ENCODE measurements at regions not wholly inside any gene's neighbourhood (a gene's known extent, or its start where the extent isn't known, plus 50 kb on each side); places are given as distances from the start of the nearest gene placed in this dataset.

DNA sequence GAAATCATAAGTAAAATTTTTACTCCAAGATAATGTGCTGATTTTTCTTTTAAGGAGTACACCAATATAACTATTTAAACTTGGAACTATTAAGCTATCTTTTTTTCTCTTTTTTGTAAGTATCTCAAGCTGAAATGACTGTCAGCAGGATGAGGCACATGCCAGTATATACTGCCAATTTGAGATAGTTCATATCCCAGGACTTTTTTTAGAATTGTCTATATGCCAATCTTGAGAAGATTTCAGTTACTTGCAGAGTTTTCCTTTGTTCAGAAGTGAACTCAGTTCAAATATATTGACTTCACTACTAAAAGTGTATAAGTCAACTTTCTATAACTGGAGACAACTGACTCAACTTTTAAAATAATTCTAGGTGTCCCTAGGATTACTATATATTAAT is 181.7 kb upstream of the ZNF717 start:
- TF ChIP-seq FOXP2 (optimal IDR thresholded peaks at IDR 0.05; ENCODE audit: borderline replicate concordance, extremely low read depth, extremely low read length, insufficient read depth) (no peak), POLR2AphosphoS5 (IDR thresholded peaks at IDR 0.05; ENCODE audit: low read depth, low read length) (no peak), REST (IDR thresholded peaks at IDR 0.05; ENCODE audit: insufficient read depth in 1 of 2, low read depth in 2 of 2, low read length in 2 of 2) (no peak), SIN3A (IDR thresholded peaks at IDR 0.05; ENCODE audit: borderline replicate concordance, insufficient read depth, low read length) (no peak), TAF1 (IDR thresholded peaks at IDR 0.05; ENCODE audit: borderline replicate concordance, insufficient read depth, low read length) (no peak)

DNA sequence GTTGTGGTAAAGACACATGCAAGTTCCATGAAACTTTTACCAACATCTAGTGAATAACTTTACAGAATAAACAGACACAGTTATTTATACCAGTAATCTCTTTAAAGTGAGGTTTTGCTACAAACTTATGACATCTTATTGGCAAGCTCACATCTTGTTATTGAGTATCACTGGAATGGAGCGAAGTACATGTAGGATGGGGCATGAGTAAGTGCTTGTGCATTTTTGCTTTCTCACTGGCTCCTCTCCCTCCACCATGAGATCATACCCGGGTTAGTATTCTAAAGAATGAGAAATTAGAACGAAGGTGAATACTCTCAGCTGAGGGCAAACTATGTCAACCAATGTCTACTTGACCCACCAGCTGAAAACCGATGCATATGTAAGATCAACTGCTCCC is 193.3 kb upstream of the ZNF717 start:
- TF ChIP-seq POLR2AphosphoS5 (IDR thresholded peaks at IDR 0.05; ENCODE audit: low read depth, low read length): no peak
- no peak for TF ChIP-seq TAF1 (IDR thresholded peaks at IDR 0.05; ENCODE audit: borderline replicate concordance, insufficient read depth, low read length)
- no peak for TF ChIP-seq SIN3A (IDR thresholded peaks at IDR 0.05; ENCODE audit: borderline replicate concordance, insufficient read depth, low read length)
- no peak for TF ChIP-seq FOXP2 (optimal IDR thresholded peaks at IDR 0.05; ENCODE audit: borderline replicate concordance, extremely low read depth, extremely low read length, insufficient read depth)
- no peak for TF ChIP-seq REST (IDR thresholded peaks at IDR 0.05; ENCODE audit: insufficient read depth in 1 of 2, low read depth in 2 of 2, low read length in 2 of 2)

GRCh38 chr3:75981401-75981800 is 196.1 kb upstream of the ZNF717 start:
- TF ChIP-seq TAF1 (IDR thresholded peaks at IDR 0.05; ENCODE audit: borderline replicate concordance, insufficient read depth, low read length): no peak
- TF ChIP-seq POLR2AphosphoS5 (IDR thresholded peaks at IDR 0.05; ENCODE audit: low read depth, low read length): no peak
- no peak for TF ChIP-seq FOXP2 (optimal IDR thresholded peaks at IDR 0.05; ENCODE audit: borderline replicate concordance, extremely low read depth, extremely low read length, insufficient read depth)
- no peak for TF ChIP-seq SIN3A (IDR thresholded peaks at IDR 0.05; ENCODE audit: borderline replicate concordance, insufficient read depth, low read length)
- TF ChIP-seq REST (IDR thresholded peaks at IDR 0.05; ENCODE audit: insufficient read depth in 1 of 2, low read depth in 2 of 2, low read length in 2 of 2): no peak

DNA sequence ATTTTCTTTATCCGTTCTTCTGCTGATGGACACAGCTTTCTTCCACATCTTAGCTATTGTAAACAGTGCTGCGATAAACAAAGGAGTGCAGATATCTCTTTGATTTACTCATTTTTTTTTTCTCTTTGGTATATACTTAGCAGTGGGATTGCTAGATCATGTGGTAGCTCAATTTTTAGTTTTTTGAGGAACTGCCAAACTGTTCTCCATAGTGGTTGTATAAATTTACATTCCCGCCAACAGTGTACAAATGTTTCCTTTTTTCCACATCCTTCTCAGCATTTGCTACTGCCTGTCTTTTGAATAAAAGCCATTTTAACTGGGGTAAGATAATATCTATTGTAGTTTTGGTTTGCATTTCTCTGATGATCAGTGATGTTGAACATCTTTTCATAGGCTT is 196.8 kb upstream of the ZNF717 start:
- no peak for TF ChIP-seq TAF1 (IDR thresholded peaks at IDR 0.05; ENCODE audit: borderline replicate concordance, insufficient read depth, low read length)

- TF ChIP-seq REST (IDR thresholded peaks at IDR 0.05; ENCODE audit: insufficient read depth in 1 of 2, low read depth in 2 of 2, low read length in 2 of 2) (no peak), POLR2AphosphoS5 (IDR thresholded peaks at IDR 0.05; ENCODE audit: low read depth, low read length) (no peak), FOXP2 (optimal IDR thresholded peaks at IDR 0.05; ENCODE audit: borderline replicate concordance, extremely low read depth, extremely low read length, insufficient read depth) (no peak), TAF1 (IDR thresholded peaks at IDR 0.05; ENCODE audit: borderline replicate concordance, insufficient read depth, low read length) (no peak), SIN3A (IDR thresholded peaks at IDR 0.05; ENCODE audit: borderline replicate concordance, insufficient read depth, low read length) (no peak)
Measured at GRCh38 chr3:75983111-75983510, 197.8 kb upstream of the ZNF717 start.
